Stimulated activated naive CD8-positive, alpha-beta T cell treated with anti-CD3 and anti-CD28 coated beads, Interleukin-15, Interleukin-2, amounts not matched to agents 100 ng/mL and 50 ng/mL, for 24 hours (primary cell): ENCODE measurements at regions not wholly inside any gene's neighbourhood (a gene's known extent, or its start where the extent isn't known, plus 50 kb on each side); places are given as distances from the start of the nearest gene placed in this dataset.
"Not testable (repeated sequence)": the region's sequence is repeated elsewhere in the genome, so short reads cannot be mapped to it uniquely, and the experiment has no call there.

Source experiments
- H3K27ac Mint-ChIP-seq: one replicate; pipeline ENCODE4 v1.8.0; 2021; ENCODE audit warnings: mild to moderate bottlenecking, mixed read lengths
- H3K27me3 Mint-ChIP-seq: one replicate; pipeline ENCODE4 v1.8.0; 2021; ENCODE audit warnings: mixed read lengths
- H3K36me3 Mint-ChIP-seq: one replicate; pipeline ENCODE4 v1.8.0; 2021; ENCODE audit warnings: low read depth, mixed read lengths
- H3K4me1 Mint-ChIP-seq: one replicate; pipeline ENCODE4 v1.8.0; 2021; ENCODE audit warnings: low read depth, mixed read lengths
- H3K4me3 Mint-ChIP-seq: one replicate; pipeline ENCODE4 v1.8.0; 2021; ENCODE audit warnings: mild to moderate bottlenecking, mixed read lengths
- H3K9me3 Mint-ChIP-seq: one replicate; pipeline ENCODE4 v1.8.0; 2021; ENCODE audit warnings: mixed read lengths

- Mint-ChIP-seq H3K27ac (no peak overlapping the region), H3K27me3 (no peaks in the 10 kb centered on the region), H3K36me3 (peaks cover 43% of the 10 kb centered on the region), H3K9me3 (no peaks in the 10 kb centered on the region), H3K4me1 (peaks cover 65% of the 10 kb centered on the region), H3K4me3 (no peak overlapping the region)
Measured at GRCh38 chr2:174678395-174678794, 80.8 kb upstream of the WIPF1 start.

- Mint-ChIP-seq H3K9me3 (peaks cover 12% of the 10 kb centered on the region), H3K4me1 (peaks cover 48% of the 10 kb centered on the region), H3K27me3 (no peaks in the 10 kb centered on the region), H3K4me3 (no peak overlapping the region), H3K27ac (peak overlapping the region; percentile 69), H3K36me3 (peaks cover 64% of the 10 kb centered on the region)
Measured at GRCh38 chr2:174675615-174676014, 78.0 kb upstream of the WIPF1 start.

GRCh38 chr2:174673876-174674275 lies 76.3 kb upstream of the WIPF1 start:
- H3K36me3 Mint-ChIP-seq = peaks cover 52% of the 10 kb centered on the region
- peaks cover 32% of the 10 kb centered on the region for H3K4me1 Mint-ChIP-seq

DNA sequence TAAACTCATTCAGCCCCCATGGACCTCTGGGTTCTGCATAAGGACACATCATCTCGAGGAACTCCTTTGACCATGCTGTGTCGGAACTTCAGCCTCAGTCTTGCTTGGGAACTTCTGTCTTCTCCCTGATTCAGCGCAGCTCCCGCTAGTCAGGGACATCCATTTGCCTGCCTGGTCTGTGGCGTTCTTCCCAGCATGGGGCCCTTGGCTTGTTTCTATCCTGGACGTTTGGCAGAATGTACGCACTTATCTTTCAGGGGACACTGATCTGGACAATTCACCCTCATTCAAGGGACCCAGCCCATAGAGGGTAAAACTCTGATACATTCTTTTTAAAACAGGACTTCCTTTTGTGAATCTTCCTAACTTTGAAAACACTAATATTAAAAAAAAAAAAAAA lies 75.8 kb upstream of the WIPF1 start:
- Mint-ChIP-seq H3K9me3 (peaks cover 12% of the 10 kb centered on the region), H3K36me3 (peaks cover 52% of the 10 kb centered on the region), H3K27ac (no peak overlapping the region), H3K4me3 (no peak overlapping the region), H3K27me3 (no peaks in the 10 kb centered on the region), H3K4me1 (peaks cover 28% of the 10 kb centered on the region)

More at GRCh38 chr2:174673876-174674275, 76.3 kb upstream of the WIPF1 start:
- Mint-ChIP-seq H3K27me3 (no peaks in the 10 kb centered on the region), H3K9me3 (peaks cover 12% of the 10 kb centered on the region), H3K4me3 (no peak overlapping the region), H3K27ac (no peak overlapping the region)

DNA sequence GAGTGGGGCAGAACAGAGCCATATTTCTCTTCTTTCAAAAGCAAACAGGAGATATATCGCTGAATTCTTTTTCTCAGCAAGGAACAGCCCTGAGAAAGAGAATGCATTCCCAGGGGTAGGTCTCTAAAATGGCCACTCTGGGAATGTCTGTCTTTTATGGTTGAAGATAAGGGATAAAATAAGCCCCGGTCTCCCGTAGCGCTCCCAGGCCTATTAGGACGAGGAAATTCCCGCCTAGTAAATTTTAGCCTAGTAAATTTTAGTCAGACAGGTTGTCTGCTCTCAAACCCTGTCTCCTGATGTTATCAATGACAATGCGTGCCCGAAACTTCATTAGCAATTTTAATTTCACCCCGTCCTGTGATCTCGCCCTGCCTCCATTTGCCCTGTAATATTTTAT lies 73.9 kb upstream of the WIPF1 start:
- H3K27me3 Mint-ChIP-seq, H3K4me3 Mint-ChIP-seq, H3K27ac Mint-ChIP-seq: not testable (repeated sequence)
- Mint-ChIP-seq H3K36me3 (peaks cover 46% of the 10 kb centered on the region), H3K9me3 (peaks cover 12% of the 10 kb centered on the region), H3K4me1 (peaks cover 28% of the 10 kb centered on the region)

- Mint-ChIP-seq H3K4me1 (peaks cover 23% of the 10 kb centered on the region), H3K36me3 (peaks cover 41% of the 10 kb centered on the region), H3K9me3 (peaks cover 12% of the 10 kb centered on the region), H3K27me3 (no peaks in the 10 kb centered on the region), H3K4me3 (no peak overlapping the region), H3K27ac (no peak overlapping the region)
Measured at GRCh38 chr2:174670446-174670845, 72.8 kb upstream of the WIPF1 start.

GRCh38 chr2:174669336-174669735 lies 71.7 kb upstream of the WIPF1 start:
- Mint-ChIP-seq H3K9me3 (peaks cover 12% of the 10 kb centered on the region), H3K36me3 (peaks cover 35% of the 10 kb centered on the region), H3K27ac (no peak overlapping the region), H3K4me1 (peaks cover 28% of the 10 kb centered on the region), H3K27me3 (no peaks in the 10 kb centered on the region), H3K4me3 (no peak overlapping the region)

- Mint-ChIP-seq H3K9me3 (peaks cover 12% of the 10 kb centered on the region), H3K27ac (no peak overlapping the region), H3K36me3 (peaks cover 23% of the 10 kb centered on the region), H3K4me3 (no peak overlapping the region), H3K4me1 (peaks cover 40% of the 10 kb centered on the region), H3K27me3 (no peaks in the 10 kb centered on the region)
Measured at GRCh38 chr2:174668075-174668474, 70.5 kb upstream of the WIPF1 start.

GRCh38 chr2:174667250-174667860 lies 69.8 kb upstream of the WIPF1 start:
- Mint-ChIP-seq H3K4me1 (peaks cover 42% of the 10 kb centered on the region), H3K9me3 (peaks cover 7% of the 10 kb centered on the region), H3K4me3 (no peak overlapping the region), H3K27ac (peak overlapping the region; percentile 2), H3K27me3 (no peaks in the 10 kb centered on the region), H3K36me3 (peaks cover 16% of the 10 kb centered on the region)

DNA sequence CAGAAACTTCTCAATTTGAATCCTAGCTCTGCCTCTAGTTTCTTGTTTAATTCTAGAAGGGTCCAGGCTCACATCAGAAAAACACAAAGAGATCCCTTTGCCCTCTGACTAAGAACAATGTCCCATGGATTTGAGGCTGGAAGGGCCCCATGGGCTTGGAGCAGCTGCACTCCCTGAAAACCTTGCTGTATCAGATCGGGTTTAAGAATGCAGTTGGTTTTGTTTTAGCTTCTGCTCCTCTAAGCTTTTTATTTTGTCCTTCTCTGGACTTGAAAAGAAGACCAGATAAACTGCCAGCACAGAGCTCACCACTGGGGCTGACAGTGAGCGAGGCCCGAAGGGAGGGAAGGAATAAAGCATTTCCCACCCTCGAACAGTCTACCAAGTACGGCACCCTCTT lies 69.2 kb upstream of the WIPF1 start:
- no peak overlapping the region for H3K27ac Mint-ChIP-seq
- H3K27me3 Mint-ChIP-seq = no peaks in the 10 kb centered on the region
- peaks cover 42% of the 10 kb centered on the region for H3K4me1 Mint-ChIP-seq
- peaks cover 10% of the 10 kb centered on the region for H3K36me3 Mint-ChIP-seq
- peaks cover 7% of the 10 kb centered on the region for H3K9me3 Mint-ChIP-seq
- no peak overlapping the region for H3K4me3 Mint-ChIP-seq

DNA sequence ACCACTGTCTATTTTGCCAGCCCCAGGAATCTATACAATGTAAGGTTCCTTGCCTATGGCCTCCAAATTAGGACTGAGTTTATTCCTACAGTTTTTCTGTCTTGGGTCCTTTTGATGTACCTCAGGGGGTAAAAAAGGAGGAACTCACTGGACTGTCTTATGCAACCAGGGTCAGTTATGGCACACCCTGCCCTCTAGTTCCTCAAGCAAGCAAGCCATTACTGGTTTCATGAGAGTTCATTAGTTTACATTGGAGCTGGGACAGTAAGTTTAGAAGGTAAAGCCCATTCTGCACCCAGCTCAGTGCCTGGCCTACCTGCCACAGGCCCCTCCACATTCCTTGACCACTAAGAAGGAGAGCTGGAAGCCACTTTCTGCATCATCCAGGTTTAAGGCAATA lies 68.7 kb upstream of the WIPF1 start:
- Mint-ChIP-seq H3K27me3 (no peaks in the 10 kb centered on the region), H3K4me3 (no peak overlapping the region), H3K9me3 (peaks cover 6% of the 10 kb centered on the region), H3K27ac (no peak overlapping the region), H3K36me3 (peaks cover 6% of the 10 kb centered on the region), H3K4me1 (peaks cover 42% of the 10 kb centered on the region)

DNA sequence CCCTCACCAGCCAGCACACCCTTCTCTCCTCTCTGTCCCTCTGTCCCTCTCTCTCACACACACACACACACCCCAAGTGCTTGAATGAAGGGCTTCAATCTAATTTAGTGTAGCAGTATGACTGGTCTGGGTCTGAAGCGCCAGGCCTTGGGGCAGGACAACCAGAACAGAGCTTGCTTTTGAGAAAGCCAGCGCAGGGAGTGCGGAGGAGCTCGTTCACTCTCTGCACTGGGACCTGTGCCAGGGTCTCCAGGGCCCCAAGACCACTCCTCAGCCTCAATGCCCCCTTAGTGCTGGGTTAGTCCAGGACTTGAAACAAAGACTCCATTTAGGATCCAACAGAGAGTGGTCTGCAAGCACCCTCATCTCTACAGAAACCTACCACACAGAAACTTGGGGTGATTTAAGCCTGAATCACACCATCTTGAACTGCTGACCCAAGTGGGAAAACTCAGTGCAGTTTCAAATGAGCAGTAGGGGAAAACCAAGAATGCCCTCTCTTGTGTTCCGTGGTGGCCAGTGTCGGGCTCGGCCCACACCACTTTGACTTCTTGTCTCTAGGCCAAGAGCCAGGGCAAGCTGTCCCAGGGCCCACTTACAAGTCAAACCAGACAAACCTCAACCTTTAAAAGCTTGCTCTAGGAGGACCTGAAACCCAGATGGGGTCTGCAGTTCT lies 66.6 kb upstream of the WIPF1 start:
- Mint-ChIP-seq H3K4me1 (peaks cover 50% of the 10 kb centered on the region), H3K27me3 (no peaks in the 10 kb centered on the region), H3K36me3 (no peaks in the 10 kb centered on the region), H3K4me3 (no peak overlapping the region), H3K9me3 (no peaks in the 10 kb centered on the region), H3K27ac (no peak overlapping the region)

GRCh38 chr2:174663550-174663949 lies 65.9 kb upstream of the WIPF1 start:
- H3K36me3 Mint-ChIP-seq = no peaks in the 10 kb centered on the region
- H3K9me3 Mint-ChIP-seq = no peaks in the 10 kb centered on the region
- no peaks in the 10 kb centered on the region for H3K27me3 Mint-ChIP-seq
- H3K27ac Mint-ChIP-seq = no peak overlapping the region
- no peak overlapping the region for H3K4me3 Mint-ChIP-seq
- peaks cover 52% of the 10 kb centered on the region for H3K4me1 Mint-ChIP-seq

DNA sequence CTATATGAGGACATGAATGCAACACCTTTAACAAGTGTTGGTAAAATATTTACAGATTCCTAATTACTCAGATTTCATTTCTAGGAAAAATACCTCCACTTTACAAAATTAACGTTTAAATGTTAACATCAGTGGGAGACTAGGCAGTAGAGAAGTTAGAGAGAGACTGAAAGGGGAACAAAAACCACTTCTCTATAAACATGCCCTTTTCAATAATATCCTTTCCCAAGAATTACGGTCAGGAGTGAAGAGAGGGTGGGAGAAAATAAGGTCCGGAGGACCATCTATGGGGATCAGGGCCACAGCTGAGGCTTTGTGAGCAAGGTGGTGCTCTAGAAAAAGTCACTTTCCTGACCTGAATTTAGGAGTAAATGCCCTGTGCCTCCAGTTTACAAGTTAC lies 65.3 kb upstream of the WIPF1 start:
- H3K9me3 Mint-ChIP-seq = no peaks in the 10 kb centered on the region
- no peak overlapping the region for H3K27ac Mint-ChIP-seq
- H3K27me3 Mint-ChIP-seq = no peaks in the 10 kb centered on the region
- H3K36me3 Mint-ChIP-seq = no peaks in the 10 kb centered on the region
- H3K4me1 Mint-ChIP-seq = peaks cover 46% of the 10 kb centered on the region
- no peak overlapping the region for H3K4me3 Mint-ChIP-seq

- Mint-ChIP-seq H3K36me3 (no peaks in the 10 kb centered on the region), H3K4me3 (no peak overlapping the region), H3K27ac (no peak overlapping the region), H3K27me3 (no peaks in the 10 kb centered on the region), H3K4me1 (peaks cover 42% of the 10 kb centered on the region), H3K9me3 (no peaks in the 10 kb centered on the region)
Measured at GRCh38 chr2:174662459-174662858, 64.9 kb upstream of the WIPF1 start.
